DND-41 (cell line): ENCODE measurements at regions not wholly inside any gene's neighbourhood (a gene's known extent, or its start where the extent isn't known, plus 50 kb on each side); places are given as distances from the start of the nearest gene placed in this dataset.

ENCODE experiments used
- EZH2 ChIP-seq: IDR thresholded peaks from 3 replicates; pipeline ENCODE4 v1.6.1; 2012; ENCODE audit warnings: borderline replicate concordance, low read depth, mild to moderate bottlenecking, moderate library complexity, low read length, inconsistent platforms; ENCODE audit not compliant: severe bottlenecking
- TF ChIP-seq, protein P1 (sequence below): IDR thresholded peaks from 2 replicates; pipeline ENCODE4 v1.5.1; 2012; ENCODE audit warnings: borderline replicate concordance, low read length, moderate library complexity, mild to moderate bottlenecking; ENCODE audit not compliant: poor library complexity, severe bottlenecking; ENCODE audit errors: extremely low read depth

DNA sequence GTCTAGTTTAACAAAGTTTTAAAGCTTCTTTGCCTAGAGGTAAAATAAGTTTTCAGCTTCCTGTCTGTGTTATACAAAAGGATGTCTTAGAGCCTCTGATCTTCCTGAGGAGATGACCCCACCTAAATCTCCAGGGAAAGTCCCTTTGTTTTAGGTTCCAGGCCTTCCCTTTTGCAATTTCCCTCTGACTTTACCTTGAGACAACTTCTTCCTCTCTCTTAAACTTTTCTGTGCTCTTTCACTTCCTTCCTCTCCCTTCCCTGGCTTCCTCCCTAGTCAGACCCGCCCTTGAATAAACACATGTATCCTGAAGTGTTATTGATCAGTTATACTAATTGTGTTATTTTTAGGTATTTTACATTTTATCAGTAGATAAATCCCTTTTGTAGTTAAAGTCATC, 134.8 kb downstream of the DYRK2 start:
- TF ChIP-seq, protein P1, sequence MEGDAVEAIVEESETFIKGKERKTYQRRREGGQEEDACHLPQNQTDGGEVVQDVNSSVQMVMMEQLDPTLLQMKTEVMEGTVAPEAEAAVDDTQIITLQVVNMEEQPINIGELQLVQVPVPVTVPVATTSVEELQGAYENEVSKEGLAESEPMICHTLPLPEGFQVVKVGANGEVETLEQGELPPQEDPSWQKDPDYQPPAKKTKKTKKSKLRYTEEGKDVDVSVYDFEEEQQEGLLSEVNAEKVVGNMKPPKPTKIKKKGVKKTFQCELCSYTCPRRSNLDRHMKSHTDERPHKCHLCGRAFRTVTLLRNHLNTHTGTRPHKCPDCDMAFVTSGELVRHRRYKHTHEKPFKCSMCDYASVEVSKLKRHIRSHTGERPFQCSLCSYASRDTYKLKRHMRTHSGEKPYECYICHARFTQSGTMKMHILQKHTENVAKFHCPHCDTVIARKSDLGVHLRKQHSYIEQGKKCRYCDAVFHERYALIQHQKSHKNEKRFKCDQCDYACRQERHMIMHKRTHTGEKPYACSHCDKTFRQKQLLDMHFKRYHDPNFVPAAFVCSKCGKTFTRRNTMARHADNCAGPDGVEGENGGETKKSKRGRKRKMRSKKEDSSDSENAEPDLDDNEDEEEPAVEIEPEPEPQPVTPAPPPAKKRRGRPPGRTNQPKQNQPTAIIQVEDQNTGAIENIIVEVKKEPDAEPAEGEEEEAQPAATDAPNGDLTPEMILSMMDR: no peak
- no peak for TF ChIP-seq EZH2
